NB4 (cell line): ENCODE measurements at regions not wholly inside any gene's neighbourhood (a gene's known extent, or its start where the extent isn't known, plus 50 kb on each side); places are given as distances from the start of the nearest gene placed in this dataset.

Experiments
- DNase-seq: peaks from one replicate; pipeline ENCODE4 v3.0.0; 2010; ENCODE audit warnings: low read depth
- H3K4me3 ChIP-seq: one replicate; pipeline ENCODE4 v1.5.1; 2011; ENCODE audit warnings: mild to moderate bottlenecking, low read depth, low read length, moderate library complexity
- CTCF ChIP-seq: IDR thresholded peaks from one replicate; pipeline ENCODE4 v1.5.1; 2012; ENCODE audit warnings: low read depth, low read length
- MYC ChIP-seq: IDR thresholded peaks from 2 replicates; pipeline ENCODE4 v1.6.1; 2011; ENCODE audit warnings: low read depth, low read length
- POLR2A ChIP-seq: IDR thresholded peaks from 2 replicates; pipeline ENCODE4 v1.6.1; 2011; ENCODE audit warnings: mild to moderate bottlenecking; ENCODE audit not compliant: insufficient read length; ENCODE audit errors: extremely low read depth
- TF ChIP-seq, protein P1 (sequence below): IDR thresholded peaks from 2 replicates; pipeline ENCODE4 v1.6.1; 2011; ENCODE audit warnings: low read depth, low read length

DNA sequence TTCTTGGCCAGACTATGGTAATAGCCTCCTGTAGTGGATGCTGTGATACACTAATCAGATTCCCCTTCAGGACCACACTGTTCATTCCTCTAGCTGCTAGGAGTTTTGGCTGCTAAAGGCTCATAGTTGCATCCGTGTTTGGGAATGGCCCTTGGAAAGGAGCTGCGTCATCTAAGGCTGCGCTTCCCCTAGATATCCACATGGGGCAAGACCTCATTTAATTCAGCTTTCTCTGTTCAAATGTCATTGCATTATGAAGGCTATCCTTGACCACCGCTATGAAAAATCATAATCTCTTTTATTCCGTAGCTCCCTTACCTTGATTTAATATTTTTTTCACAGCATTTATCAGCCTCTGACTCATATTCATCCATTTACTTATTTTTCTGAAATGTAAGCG, 258.3 kb upstream of the NR4A3 start:
- no peak overlapping the region for H3K4me3 ChIP-seq
- DNase-seq: no peak
- TF ChIP-seq, protein P1, sequence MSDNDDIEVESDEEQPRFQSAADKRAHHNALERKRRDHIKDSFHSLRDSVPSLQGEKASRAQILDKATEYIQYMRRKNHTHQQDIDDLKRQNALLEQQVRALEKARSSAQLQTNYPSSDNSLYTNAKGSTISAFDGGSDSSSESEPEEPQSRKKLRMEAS: no peak
- TF ChIP-seq POLR2A (no peak), CTCF (no peak), MYC (no peak)

DNA sequence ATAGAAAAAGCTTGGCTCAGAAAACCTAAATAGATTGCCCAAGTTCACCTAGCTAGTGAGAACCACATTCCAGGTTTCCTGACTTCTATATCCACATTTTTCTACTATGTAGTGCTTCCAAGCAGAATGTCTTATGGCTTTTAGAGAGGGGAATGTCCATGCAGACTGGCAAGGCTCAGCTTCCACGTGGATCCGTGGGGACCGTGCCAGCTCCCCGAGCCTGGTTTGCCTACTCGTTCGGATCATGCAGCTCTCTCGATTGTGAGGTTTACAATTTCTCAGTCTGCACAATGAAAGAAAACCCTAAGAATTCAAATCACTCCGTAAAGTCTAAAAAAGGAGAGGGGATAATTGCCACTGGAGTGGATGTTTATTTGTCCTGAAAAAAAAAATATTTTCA, 256.5 kb upstream of the NR4A3 start:
- DNase-seq: no peak
- TF ChIP-seq CTCF (no peak), POLR2A (no peak), MYC (no peak)
- TF ChIP-seq, protein P1: no peak
- no peak overlapping the region for H3K4me3 ChIP-seq

GRCh38 chr9:99567436-99567835, 254.2 kb upstream of the NR4A3 start:
- no peak for DNase-seq
- TF ChIP-seq, protein P1: no peak
- no peak for TF ChIP-seq CTCF
- TF ChIP-seq MYC: no peak
- no peak for TF ChIP-seq POLR2A
- H3K4me3 ChIP-seq: no peak overlapping the region

DNA sequence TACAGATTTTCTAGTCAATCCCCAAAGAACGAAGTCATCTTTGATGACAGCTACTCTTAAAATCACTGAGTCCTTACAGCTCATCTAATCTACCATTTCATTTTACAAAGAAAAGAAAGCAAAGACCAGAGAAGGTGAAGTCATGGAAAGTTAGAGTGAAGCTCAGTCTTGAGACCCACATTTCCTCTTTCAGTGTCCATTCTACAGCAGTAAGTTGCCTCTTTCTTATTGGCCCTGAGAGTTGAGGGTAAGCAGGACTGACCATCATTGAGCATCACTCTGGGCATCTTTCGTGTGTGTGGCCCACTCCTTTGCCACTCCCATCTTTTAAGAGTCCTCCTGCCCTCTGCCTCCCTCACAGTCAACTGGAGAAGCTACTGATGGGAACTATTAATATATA, 251.8 kb upstream of the NR4A3 start:
- no peak overlapping the region for H3K4me3 ChIP-seq

DNA sequence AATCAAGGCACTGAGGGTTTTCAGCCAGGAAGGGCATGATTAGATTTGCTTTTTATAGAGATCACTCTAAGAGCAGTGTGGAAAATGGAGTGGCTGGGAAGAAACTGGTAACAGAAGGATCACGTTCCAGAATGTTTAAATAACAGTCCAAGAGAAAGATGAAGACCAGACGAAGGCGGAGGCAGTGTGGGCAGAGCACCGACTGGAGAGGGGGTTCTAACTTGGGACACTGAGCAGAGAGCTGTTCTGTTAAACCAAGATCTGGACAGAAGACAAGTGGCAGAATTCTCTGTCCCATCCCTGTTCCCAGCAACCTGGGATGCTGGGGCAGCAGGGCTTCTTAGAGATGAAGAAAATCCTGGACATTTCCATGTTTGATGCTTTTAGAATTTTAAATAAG, 249.1 kb upstream of the NR4A3 start:
- no peak overlapping the region for H3K4me3 ChIP-seq
- no peak for TF ChIP-seq CTCF
- TF ChIP-seq, protein P1: no peak
- TF ChIP-seq MYC: no peak
- TF ChIP-seq POLR2A: no peak
- no peak for DNase-seq

More for the DNA sequence above, 251.8 kb upstream of the NR4A3 start:
- DNase-seq: no peak
- TF ChIP-seq CTCF: no peak
- no peak for TF ChIP-seq MYC
- TF ChIP-seq, protein P1: no peak
- TF ChIP-seq POLR2A: no peak

- H3K4me3 ChIP-seq: no peak overlapping the region
- no peak for TF ChIP-seq CTCF
- TF ChIP-seq, protein P1: no peak
- no peak for TF ChIP-seq MYC
- TF ChIP-seq POLR2A: no peak
- no peak for DNase-seq
Observed at GRCh38 chr9:99573085-99573484, 248.6 kb upstream of the NR4A3 start.
